GM21367 (cell line): ENCODE measurements at regions not wholly inside any gene's neighbourhood (a gene's known extent, or its start where the extent isn't known, plus 50 kb on each side); places are given as distances from the start of the nearest gene placed in this dataset.

Experiments
- ATAC-seq: cut with Tn5 transposase; IDR thresholded peaks from one replicate; pipeline ENCODE4 v1.9.1; 2021; ENCODE audit not compliant: unreplicated experiment

DNA sequence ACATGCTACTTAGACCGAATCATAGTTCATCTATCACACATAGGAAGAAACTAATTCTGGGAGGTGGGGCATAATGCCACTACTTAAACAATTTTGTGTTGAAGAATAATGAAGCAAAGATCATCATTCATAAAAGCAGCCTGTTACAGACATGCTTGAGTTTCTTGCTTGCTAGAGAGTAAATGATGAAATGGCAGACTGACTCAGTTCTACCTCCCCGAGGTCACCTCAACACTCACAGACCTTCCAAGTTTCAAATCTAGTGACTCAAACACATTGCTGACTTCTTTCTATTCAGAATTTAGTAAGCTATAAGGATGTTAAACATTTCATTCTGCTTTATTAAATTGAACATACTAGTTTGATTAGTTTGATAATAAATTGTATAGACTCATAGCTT, 636.5 kb upstream of the FRG1 start:
- no peak for ATAC-seq

DNA sequence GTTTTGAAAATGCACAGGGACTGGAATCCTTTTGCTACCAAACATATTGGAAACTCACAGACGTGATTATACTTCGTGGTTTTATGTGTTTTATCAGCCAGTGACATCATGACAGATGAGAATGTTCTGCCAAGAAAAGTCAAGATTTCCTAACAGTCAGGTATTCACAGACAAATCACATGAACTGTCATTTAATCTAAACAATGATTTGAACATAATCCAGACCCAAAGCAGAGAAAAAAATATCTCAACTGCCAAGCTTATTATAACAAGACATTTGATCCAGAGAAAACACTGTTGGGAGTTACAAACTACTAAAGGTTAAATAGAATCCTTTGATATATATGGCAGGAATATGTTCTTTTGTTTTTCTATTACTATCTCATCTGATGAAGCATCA, 635.9 kb upstream of the FRG1 start:
- ATAC-seq: no peak

DNA sequence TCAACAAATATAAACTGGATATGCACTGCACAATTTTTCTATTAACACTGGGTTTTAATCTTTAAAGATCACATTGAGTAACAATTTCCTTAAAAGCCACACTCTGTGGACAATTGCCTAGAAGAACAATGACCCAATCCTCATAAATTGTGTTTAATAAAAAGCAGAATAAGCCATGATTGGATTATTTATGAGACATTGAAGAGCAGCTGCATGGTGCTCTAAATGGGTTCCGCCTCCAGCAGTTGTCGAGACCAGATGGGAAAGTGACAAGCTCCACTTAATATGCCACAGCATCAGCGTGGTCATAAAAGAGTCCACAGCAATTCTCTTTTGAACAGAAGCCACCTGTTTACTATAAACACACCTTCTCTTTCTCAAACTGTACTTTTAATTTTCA, 635.2 kb upstream of the FRG1 start:
- ATAC-seq: no peak

DNA sequence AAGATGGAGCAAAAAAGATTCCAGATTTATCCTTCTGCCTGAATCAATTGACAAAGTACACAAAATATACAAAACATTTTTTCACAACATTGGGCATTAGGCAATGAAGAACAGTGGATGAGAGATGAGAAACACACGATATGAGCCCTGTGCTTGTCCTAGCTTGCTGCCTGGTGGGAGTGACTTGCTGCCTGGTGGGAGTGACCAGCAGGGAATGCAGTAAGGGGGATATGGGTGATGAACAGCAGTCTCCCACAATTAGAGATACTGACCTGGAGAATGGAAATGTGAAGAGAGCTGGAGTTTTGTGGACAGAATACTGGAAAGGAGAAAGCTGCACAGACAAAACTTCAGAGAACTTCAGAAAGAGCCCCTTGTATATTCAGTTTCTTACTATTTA, 629.4 kb upstream of the FRG1 start:
- no peak for ATAC-seq

DNA sequence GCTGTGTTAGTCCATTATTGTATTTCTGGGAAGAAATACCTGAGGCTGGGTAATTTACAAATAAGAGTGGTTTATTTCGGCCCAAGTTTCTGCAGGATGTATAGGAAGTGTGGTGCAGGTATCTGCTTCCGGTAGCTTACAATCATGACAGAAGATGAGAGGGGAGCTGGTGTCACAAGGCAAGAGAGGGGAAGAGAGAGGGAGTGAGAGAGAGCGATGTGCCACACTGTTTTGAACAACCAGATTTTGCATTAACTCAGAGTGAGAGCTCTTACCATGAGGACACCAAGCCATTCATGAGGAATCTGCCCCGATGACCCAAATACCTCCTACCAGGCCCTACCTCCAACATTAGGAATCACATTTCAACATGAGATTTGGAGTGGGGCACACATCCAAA, 627.6 kb upstream of the FRG1 start:
- ATAC-seq: no peak

DNA sequence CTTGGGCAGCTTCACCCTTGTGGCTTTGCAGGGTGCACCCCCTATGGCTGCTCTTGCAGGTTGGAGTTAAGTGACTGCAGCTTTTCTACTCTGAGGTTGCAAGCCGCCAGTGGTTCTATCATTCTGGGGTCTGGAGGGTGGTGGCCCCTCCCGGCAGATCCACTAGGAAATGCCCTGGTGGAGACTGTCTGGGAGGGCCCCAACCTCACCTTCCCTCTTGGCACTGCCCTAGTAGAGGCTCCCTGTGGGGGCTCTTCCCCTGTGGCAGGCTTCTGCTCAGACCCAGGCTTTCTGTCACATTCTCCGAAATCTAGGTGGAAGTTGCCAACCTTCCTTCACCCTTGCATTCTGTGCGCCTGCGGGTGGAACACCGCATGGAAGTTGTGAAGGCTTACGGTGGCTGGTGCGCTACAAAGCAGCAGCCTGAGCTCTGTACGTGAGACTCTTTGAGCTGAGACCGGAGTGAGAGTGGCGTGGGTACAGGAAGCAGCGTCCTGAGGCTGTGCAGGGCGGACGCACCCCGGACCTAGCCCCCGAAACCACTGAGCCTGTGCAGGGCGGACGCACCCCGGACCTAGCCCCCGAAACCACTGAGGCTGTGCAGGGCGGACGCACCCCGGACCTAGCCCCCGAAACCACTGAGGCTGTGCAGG, 626.7 kb upstream of the FRG1 start:
- ATAC-seq: no peak

DNA sequence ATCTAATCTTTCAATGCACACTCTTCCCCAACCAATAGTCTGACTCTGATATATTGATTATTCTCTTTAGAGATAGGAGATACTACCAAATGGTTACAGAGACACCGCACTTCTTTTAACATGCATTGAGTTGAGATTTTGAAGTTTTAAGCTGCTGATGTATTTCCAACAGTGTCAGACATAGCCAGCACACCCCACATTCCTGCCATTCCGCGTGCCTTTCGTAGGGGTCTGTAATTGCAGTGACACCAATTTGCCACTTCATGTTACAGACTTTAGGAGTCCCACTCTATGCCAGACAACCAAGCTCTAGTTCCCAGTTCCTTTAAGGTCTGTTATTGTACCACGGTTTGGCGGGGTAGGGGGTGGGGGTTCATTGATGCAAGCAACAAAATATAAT, 618.2 kb upstream of the FRG1 start:
- no peak for ATAC-seq

DNA sequence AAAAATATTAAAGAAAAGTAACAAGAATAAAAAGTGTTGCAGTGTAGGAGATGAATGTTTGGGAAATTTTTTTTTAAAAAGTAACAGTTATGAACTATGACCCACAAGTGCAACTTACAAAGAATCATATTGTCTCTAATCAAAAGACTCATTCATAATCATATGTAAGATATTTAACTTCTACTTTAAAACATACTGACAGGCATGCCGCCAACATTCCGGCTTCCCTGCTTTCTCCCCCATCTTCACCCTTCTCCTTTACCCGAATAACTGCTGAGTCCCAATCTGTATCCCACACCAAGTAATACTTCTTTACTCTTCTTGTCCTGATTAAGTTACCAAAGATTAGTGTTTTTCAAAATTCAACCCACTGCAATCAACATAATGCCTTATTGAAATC, 598.8 kb upstream of the FRG1 start:
- no peak for ATAC-seq

DNA sequence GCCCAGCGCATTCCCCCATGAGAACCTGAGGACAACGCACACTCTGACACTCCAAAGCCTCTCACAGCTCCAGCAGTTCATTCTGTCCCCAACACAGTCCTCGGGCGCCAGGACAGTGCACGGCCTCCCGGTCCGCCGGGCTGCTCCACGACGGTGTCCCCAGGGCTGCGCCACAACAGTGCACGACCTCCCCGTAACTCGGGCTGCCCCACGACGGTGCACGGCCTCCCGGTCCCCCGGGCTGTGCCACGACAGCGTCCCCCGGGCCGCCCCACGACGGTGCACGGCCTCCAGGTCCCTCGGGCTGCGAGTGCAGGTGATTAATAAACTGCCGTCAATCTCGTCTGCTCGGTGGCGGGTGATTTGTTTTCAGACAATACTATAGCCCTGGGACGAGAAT, 585.1 kb upstream of the FRG1 start:
- no peak for ATAC-seq

DNA sequence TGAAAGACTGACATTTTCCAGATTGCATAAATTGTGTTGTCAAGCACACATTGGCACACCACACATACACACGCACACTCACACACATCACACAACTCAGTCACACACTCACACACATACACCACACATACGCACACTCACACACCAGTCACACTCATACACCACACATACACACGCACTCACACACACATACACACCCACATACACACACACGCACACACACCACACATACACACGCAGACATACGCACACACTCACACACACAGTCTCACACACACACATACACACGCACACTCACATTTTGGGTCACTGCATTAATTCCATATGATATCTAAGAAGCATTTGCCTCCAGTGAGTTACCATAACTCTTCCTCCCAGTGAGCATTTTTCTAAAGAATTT, 578.3 kb upstream of the FRG1 start:
- ATAC-seq: no peak

DNA sequence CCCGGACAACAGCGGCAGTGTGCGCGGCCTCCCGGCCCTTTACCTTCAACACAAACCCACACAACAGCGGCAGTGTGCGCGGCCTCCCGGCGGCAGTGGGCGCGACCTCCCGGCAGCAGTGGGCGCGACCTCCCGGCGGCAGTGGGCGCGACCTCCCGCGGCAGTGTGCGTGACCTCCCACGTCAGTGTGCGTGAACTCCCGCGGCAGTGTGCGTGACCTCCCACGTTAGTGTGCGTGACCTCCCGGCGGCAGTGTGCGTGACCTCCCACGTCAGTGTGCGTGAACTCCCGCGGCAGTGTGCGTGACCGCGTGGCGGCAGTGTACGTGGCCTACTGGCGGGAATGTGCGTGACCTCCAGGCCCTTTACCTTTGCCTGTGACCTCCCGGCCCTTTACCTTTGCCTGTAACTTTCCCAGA, 576.6 kb upstream of the FRG1 start:
- ATAC-seq: no peak

DNA sequence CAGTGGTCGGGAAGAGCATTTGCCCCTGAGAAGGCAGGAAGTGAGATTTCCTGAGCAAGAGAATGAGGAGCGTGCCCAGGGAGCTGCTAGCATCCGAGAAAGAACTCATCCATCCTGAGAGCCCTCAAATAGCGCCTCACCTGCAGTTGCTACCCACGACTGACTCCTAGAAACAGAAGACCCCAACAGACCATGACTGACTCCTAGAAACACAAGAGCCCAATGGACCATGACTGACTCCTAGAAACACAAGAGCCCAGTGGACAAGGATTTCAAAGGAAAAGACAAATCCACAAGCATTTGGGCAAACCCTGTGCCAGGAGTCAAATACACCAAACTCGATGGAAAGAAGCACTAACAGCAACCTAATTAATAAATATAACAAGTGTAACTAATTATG, 575.2 kb upstream of the FRG1 start:
- ATAC-seq: no peak

DNA sequence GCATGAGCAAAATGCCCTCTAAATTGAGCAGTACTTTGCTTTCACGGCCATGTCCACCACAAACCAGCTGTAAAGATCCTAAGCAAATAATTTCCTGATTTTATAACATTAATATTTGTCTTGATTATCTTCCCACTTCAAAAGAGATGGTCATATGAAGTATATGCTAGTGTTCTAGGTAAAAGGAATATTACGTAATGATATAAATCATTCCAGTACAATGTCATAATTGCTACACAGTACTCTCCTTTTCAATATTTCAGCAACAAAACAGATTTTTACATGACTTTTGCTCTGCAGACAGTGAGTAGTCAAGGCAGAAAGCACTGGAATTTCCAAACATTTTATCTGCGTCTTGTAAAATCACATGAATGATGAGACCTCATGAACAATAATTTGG, 572.8 kb upstream of the FRG1 start:
- ATAC-seq: no peak

DNA sequence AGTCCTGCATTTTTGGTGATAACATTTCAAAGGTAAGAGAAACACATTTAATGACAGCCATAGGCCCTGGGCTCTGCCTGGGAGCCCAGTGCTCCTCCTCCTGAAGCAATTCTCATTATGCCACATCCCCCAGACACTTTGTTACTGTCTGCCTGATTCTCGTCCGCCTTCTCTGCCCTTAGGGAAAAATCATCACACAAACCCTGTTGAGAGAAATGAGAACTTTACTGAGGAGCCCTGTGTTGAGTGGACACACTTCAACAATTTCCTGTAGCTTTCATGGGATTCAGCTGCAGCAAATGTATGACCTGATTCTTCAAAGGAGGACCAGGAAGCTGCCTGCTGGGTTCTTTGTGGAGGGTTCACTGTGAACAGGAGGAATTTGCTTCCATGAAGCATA, 566.5 kb upstream of the FRG1 start:
- ATAC-seq: no peak

DNA sequence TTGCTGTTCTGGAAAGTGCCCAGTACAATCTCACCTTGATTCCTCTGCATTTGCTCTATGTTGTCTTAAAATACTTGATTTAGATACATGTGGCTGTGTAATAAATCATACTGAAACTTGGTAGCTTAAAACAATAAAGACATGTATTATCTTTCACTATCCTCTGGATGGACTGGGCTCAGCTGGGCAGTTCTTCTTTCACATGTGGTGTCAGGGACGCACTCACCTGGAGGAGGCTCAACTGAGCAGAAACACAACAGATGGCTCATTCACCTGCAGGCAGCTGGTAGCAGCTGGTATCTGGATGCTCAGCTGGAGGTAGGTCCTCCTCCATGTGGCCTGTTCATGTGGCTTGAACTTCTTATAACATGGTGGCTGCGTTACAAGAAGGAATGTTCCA, 563.8 kb upstream of the FRG1 start:
- ATAC-seq: no peak

DNA sequence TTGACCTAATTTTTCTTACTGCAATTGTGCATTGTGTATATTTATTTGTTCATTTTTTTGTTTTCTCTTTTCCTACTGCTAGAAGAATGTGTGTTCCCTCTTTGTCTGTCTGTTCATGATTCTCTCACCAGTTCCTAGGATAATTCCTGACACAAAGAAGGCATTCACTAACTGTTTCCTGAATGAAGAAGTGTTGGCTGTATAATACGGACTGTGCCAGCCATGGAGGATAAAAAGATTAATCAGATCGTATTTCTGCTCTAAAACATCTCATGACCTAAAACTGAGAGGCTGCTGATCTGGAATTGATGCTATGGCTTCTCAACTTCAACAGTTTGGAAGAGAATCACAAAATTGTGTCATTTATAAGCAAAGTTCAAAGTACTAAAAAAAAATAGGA, 563.1 kb upstream of the FRG1 start:
- no peak for ATAC-seq

DNA sequence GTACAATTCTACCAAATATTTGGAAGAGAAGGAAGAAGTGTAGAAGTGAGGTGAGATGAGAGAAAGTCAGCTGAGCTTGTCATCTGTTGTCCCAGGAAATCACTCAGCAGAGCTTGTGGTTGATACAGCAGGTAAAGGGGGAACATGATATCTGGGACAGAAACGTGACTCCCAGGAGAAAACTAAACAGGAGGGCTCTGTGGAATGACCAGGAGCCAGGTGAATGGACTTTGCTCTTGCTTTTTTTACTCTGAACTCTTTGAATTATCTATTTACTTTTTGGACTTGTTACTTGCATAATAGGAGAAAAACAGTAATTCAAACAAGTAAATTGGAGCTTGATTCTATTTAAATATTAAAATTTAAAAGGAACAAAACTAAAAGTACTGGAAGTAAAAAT, 555.6 kb upstream of the FRG1 start:
- no peak for ATAC-seq

DNA sequence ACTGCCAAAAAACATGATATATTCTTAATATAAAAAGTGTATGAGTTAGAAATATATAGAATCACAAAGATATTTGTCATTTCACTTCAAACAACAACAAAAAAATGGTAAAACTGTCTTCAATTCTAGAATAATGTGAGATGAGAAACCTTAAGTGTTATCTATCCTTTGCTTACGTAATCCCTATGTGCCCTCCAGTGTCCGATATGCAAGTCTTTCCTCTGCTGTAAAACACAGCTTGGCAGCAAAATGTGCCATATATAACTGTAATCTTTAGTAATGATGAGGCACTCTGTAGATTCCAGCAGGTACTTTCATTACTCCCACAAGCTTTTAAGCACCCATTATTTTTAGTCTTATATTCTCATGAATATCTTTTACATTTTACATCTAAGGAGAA, 555.1 kb upstream of the FRG1 start:
- no peak for ATAC-seq

DNA sequence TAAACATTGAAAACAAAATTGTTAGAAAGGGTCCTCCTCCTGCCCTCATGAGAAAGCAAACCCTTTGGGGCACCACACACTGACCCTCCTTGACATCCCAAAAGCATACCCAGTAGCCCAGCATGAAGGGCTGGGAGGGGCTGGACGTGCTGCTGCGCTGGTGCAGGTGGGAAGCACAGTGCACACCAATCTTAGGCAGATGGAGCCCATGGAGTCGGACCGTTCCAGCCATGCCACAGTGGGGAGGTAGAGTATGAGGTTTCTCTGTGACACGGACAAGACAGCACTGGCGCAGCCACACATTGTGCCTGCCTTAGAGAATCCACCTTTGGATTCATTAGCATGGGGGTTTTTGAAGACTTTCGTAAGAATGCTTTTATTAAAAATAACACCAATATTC, 544.2 kb upstream of the FRG1 start:
- no peak for ATAC-seq

DNA sequence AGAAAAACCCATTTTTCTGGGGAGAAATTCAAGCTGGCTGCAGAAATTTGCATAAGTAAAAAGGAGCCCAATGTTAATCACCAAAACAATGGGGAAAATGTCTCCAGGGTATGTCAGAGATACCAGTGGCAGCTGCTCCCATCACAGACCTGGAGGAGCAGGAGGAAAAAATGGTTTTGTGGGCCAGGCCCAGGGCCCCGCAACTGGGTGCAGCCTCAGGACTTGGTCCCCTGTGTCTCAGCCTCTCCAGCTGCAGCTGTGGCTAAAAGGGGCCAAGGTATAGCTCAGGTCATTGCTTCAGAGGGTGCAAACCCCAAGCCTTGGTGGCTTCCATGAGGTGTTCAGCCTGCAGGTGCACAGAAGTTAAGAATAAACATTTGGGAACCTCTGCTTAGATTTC, 536.4 kb upstream of the FRG1 start:
- no peak for ATAC-seq

DNA sequence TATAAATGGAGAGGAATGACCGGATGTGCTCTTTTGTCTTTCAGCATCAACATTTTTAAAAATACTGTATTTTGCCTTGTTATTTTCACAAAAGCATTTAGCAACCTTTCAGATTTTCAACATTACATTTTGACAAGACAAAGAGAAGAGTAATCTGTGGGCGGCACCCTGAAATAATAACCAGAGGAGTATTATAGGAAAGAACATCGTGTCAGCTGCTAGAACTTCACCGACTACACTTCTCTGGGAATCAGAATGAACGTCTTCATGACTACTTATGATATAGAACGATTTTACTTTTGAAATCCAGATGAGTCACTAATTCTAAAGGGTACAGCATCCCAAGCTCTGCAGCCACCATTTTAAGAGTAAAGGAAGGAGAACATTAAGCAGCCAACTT, 531.5 kb upstream of the FRG1 start:
- no peak for ATAC-seq

DNA sequence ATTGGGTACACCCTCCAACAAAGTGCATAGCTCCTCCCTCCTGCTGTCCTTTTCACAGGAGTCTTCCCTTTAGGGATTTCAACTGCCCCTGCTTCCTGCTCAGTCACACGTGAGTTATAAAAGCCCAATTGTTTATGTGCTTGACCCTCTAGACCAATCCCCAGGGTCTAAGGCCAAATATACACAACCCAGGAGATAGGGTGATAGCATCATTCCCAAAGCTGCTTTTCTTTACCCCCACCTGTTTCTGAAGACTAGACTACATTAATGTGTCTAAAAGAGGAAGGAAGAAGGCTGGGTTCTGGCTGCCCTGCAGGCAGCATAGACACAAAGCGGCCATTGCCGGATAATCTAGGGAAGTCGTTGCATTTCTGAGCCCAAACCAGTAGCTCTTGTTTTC, 526.7 kb upstream of the FRG1 start:
- no peak for ATAC-seq

DNA sequence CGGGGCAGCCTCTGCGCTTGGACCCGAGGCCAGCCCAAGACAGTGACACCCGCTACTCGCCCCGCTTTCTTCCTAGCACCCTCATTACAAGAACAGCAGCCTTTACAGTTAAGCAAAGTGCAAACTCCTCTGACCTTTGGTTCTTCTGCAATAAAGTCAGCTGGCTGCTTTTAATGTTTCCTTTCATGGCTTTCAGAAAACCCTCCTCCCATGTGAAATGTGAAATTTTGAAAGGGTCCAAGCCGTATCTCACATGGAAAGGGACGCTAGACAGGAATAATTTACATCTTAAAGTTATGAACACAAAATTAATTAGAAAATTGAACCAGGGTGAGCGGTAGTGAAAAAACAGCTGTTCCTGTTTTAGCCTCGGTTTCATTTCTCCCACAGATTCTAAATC, 520.1 kb upstream of the FRG1 start:
- ATAC-seq: no peak

DNA sequence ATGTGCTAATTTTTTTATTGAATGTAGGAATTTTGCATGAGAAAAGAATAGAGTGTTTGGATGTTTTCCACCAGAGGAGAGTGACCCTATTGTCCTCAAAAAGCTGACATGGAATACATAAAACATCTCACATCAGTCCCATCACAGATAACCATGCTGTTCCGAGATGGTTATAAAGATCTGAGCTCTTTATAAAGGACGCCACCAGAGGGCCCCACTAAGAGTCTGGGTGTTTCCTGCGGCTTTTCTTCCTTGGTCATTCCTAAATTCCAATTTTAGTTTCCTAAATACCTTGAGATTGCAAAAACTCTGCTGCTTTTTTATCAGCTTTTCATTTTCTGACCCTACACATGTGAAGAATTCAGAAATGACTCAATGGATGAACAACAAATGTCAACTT, 504.5 kb upstream of the FRG1 start:
- ATAC-seq: no peak
